GM19035 (cell line): ENCODE measurements at regions not wholly inside any gene's neighbourhood (a gene's known extent, or its start where the extent isn't known, plus 50 kb on each side); places are given as distances from the start of the nearest gene placed in this dataset.

ENCODE experiments used
- ATAC-seq: cut with Tn5 transposase; IDR thresholded peaks from one replicate; pipeline ENCODE4 v1.9.1; 2021; ENCODE audit not compliant: unreplicated experiment

GRCh38 chr3:72470904-72471417, 377.3 kb downstream of the SHQ1 start:
- ATAC-seq: no peak

GRCh38 chr3:72465853-72466252, 382.4 kb downstream of the SHQ1 start:
- no peak for ATAC-seq

GRCh38 chr3:72463083-72463482, 385.2 kb downstream of the SHQ1 start:
- no peak for ATAC-seq

- no peak for ATAC-seq
These were observed 385.6 kb downstream of the SHQ1 start for GRCh38 chr3:72462595-72463011.

- ATAC-seq: no peak
These were observed 386.5 kb downstream of the SHQ1 start for GRCh38 chr3:72461787-72462186.

GRCh38 chr3:72460205-72461174, 387.8 kb downstream of the SHQ1 start:
- ATAC-seq: no peak

GRCh38 chr3:72459588-72459987, 388.7 kb downstream of the SHQ1 start:
- no peak for ATAC-seq

- no peak for ATAC-seq
These were observed 389.9 kb downstream of the SHQ1 start for GRCh38 chr3:72458375-72458774.

GRCh38 chr3:72454441-72454840, 393.8 kb downstream of the SHQ1 start:
- no peak for ATAC-seq

- no peak for ATAC-seq
These were observed 394.5 kb downstream of the SHQ1 start for GRCh38 chr3:72453706-72454105.

GRCh38 chr3:72452745-72453144, 395.5 kb downstream of the SHQ1 start:
- no peak for ATAC-seq

- ATAC-seq: no peak
These were observed 396.4 kb downstream of the SHQ1 start for GRCh38 chr3:72451841-72452240.

- ATAC-seq: no peak
These were observed 398.7 kb downstream of the SHQ1 start for GRCh38 chr3:72449551-72449950.

- no peak for ATAC-seq
These were observed 399.4 kb downstream of the SHQ1 start for GRCh38 chr3:72448858-72449257.

GRCh38 chr3:72448375-72448823, 399.8 kb downstream of the SHQ1 start:
- no peak for ATAC-seq

GRCh38 chr3:72447059-72447946, 400.9 kb downstream of the SHQ1 start:
- peak; percentile 92 for ATAC-seq

- ATAC-seq: peak; percentile 32
These were observed 401.8 kb downstream of the SHQ1 start, which contains the start of gene RYBP for GRCh38 chr3:72446218-72447058. RYBP (minus strand) TSS chr3:72446621.

- no peak for ATAC-seq
These were observed 402.4 kb downstream of the SHQ1 start for GRCh38 chr3:72445827-72446217.

GRCh38 chr3:72444656-72445223, 403.5 kb downstream of the SHQ1 start:
- ATAC-seq: no peak

- ATAC-seq: no peak
These were observed 405.5 kb downstream of the SHQ1 start for GRCh38 chr3:72442759-72443158.
